ENCODE measurements at regions not wholly inside any gene's neighbourhood (a gene's known extent, or its start where the extent isn't known, plus 50 kb on each side); places are given as distances from the start of the nearest gene placed in this dataset.
"Not testable (repeated sequence)": the region's sequence is repeated elsewhere in the genome, so short reads cannot be mapped to it uniquely, and the experiment has no call there.

DNA sequence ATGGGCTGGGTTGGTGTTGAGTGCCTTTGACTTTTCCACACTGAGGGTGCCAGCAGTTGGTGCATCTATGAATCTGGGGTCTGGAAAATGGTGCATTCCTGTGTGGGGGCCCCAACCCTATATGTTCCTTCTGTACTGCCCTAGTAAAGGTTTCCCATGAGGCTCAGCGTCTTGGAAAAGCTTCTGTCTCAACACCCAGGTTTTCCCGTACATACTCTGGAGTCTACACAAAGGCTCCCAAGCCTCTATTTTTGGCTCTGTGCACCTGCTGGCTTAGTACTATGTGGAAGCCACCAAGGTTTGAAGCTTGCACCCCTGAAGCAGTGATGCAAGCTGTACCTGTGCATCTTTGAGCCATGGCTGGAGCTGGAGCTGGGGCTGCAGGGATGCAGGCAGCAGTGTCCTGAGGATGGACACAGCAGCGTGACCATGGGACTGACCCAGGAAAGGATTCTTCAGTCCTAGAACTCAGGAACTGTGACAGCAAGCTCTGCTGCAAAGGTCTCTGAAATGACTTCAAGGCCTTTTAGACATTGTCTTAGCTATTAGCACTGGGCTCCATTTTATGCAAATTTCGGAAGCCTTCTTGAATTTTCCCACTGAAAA lies 282.7 kb downstream of the POTED start:
- not testable (repeated sequence) for H3K4me3 Mint-ChIP-seq (ENCODE audit: unreplicated experiment); H3K27ac Mint-ChIP-seq (ENCODE audit: unreplicated experiment); H3K27me3 Mint-ChIP-seq (ENCODE audit: unreplicated experiment); H3K9me3 Mint-ChIP-seq (ENCODE audit: unreplicated experiment); H3K36me3 Mint-ChIP-seq (ENCODE audit: unreplicated experiment); DNase-seq; H3K4me1 Mint-ChIP-seq (ENCODE audit: low read depth, unreplicated experiment)

DNA sequence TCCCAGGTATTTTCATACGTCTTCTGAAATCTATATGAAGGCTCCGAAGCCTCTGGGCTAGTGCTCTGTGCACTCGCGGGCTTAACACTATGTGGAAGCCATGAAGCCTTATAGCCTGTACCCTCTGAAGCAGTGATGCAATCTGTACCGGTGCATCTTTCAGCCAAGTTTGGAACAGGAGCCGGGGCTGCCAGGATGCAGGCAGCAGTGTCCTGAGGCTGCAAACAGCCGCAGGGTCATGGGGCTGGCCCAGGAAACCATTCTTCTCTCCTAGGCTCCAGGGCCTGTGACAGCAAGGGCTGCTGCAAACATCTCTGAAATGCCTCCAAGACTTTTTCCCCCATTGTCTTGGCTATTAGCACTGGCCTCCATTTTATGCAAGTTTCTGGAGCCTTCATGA lies 279.6 kb downstream of the POTED start:
- H3K36me3 Mint-ChIP-seq (ENCODE audit: unreplicated experiment); DNase-seq; H3K27me3 Mint-ChIP-seq (ENCODE audit: unreplicated experiment); H3K4me3 Mint-ChIP-seq (ENCODE audit: unreplicated experiment); H3K4me1 Mint-ChIP-seq (ENCODE audit: low read depth, unreplicated experiment); H3K27ac Mint-ChIP-seq (ENCODE audit: unreplicated experiment); H3K9me3 Mint-ChIP-seq (ENCODE audit: unreplicated experiment): not testable (repeated sequence)

DNA sequence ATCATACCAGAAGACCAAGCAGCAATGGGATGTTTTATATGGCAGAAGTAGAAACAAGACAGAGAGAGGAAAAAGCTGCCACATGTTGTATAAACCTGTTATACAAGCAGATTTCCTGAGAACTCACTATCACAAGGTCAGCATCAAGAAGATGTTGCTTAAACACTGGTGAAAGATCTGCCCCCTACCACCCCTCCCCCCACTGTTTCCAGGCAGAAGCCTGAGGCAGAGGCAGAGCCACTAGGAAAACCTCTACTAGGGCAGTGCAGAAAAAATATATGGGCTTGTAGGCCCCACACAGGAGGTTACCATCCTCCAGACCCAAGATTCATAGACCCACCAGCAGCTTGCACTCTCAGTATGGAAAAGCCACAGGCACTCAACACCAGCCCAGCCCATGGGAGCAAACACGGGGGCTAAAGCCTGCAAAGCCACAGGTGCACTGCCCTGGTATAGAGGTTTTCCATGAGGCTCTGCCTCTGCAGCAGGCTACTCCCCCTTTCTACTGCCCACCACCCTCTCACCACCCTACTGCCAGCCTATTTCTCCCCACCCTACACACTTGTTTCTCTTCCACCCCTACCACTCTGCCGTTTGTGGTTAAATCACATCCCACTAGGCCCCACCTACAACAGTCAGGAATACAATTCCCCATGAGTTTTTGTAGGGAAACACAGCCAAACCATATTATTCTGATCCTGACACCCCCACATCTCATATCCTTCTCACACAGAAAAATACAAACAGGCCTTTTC lies 274.2 kb downstream of the POTED start:
- not testable (repeated sequence) for H3K4me1 Mint-ChIP-seq (ENCODE audit: low read depth, unreplicated experiment); DNase-seq; H3K9me3 Mint-ChIP-seq (ENCODE audit: unreplicated experiment)

DNA sequence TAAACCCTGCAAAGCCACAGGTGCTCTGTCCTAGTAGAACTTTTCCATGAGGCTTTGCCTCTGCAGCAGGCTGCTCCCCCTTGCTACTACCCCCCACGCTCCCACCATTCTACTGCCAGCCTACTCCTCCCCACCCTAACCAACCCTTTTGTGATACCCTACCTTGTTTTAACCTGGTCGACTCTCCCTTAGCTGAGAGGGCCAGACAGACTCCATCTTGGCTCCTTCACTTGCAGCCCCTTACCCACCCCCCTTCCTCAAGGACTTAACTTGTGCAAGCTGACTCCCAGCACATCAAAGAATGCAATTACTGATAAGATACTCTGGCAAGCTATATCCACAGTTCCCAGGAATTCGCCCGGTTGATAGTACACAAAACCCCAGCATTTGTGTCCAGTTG lies 267.9 kb downstream of the POTED start:
- H3K27me3 Mint-ChIP-seq (ENCODE audit: unreplicated experiment); DNase-seq; H3K4me1 Mint-ChIP-seq (ENCODE audit: low read depth, unreplicated experiment); H3K4me3 Mint-ChIP-seq (ENCODE audit: unreplicated experiment); H3K9me3 Mint-ChIP-seq (ENCODE audit: unreplicated experiment); H3K27ac Mint-ChIP-seq (ENCODE audit: unreplicated experiment); H3K36me3 Mint-ChIP-seq (ENCODE audit: unreplicated experiment): not testable (repeated sequence)

More for the DNA sequence above, 274.2 kb downstream of the POTED start:
- not testable (repeated sequence) for H3K36me3 Mint-ChIP-seq (ENCODE audit: unreplicated experiment); H3K4me3 Mint-ChIP-seq (ENCODE audit: unreplicated experiment); H3K27me3 Mint-ChIP-seq (ENCODE audit: unreplicated experiment); H3K27ac Mint-ChIP-seq (ENCODE audit: unreplicated experiment)

DNA sequence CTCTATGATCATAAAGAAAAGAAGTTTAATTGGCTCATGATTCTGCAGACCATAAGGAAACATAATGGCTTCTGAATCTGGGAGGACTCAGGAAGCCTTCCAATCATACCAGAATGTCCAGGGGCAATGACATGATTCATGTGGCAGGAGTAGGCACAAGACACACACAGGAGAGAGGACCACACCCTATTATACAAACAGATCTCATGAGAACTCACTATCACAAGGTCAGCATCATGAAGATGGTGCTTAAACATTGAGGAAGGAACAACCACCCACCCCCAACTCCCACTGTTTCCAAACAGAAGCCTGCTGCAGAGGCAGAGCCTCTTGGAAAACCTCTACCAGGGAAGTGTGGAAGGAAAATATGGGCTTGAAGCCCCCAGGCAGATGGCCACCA lies 267.4 kb downstream of the POTED start:
- DNase-seq; H3K4me3 Mint-ChIP-seq (ENCODE audit: unreplicated experiment); H3K4me1 Mint-ChIP-seq (ENCODE audit: low read depth, unreplicated experiment); H3K9me3 Mint-ChIP-seq (ENCODE audit: unreplicated experiment); H3K27ac Mint-ChIP-seq (ENCODE audit: unreplicated experiment); H3K27me3 Mint-ChIP-seq (ENCODE audit: unreplicated experiment); H3K36me3 Mint-ChIP-seq (ENCODE audit: unreplicated experiment): not testable (repeated sequence)

DNA sequence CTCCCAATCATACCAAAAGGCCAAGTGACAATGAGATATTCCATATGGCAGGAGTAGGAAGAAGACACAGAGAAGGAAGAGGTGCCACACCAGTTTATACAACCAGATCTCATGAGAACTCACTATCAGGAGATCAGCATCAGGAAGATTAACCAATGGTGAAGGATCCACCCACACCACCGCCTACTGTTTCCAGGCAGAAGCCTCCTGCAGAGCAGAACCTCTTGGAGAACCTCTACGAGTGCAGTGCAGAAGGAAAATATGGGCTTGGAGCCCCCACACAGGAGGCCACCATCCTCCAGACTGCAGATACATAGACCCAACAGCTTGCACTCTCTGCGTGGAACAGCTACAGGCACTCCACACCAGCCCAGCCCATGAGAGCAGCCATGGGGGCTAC lies 264.4 kb downstream of the POTED start:
- not testable (repeated sequence) for DNase-seq; H3K9me3 Mint-ChIP-seq (ENCODE audit: unreplicated experiment); H3K27me3 Mint-ChIP-seq (ENCODE audit: unreplicated experiment); H3K4me3 Mint-ChIP-seq (ENCODE audit: unreplicated experiment); H3K4me1 Mint-ChIP-seq (ENCODE audit: low read depth, unreplicated experiment); H3K27ac Mint-ChIP-seq (ENCODE audit: unreplicated experiment); H3K36me3 Mint-ChIP-seq (ENCODE audit: unreplicated experiment)

DNA sequence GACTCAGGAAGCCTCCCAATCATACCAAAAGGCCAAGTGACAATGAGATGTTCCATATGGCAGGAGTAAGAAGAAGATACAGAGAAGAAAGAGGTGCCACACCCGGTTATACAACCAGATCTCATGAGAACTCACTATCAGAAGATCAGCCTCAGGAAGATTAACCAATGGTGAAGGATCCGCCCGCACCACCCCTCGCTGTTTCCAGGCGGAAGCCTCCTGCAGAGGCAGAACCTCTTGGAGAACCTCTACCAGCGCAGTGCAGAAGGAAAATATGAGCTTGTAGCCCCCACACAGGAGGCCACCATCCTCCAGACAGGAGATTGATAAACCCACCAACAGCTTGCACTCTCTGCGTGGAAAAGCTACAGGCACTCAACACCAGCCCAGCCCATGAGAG lies 245.1 kb downstream of the POTED start:
- peaks cover 8% of the 10 kb centered on the region for H3K9me3 Mint-ChIP-seq (ENCODE audit: unreplicated experiment)

DNA sequence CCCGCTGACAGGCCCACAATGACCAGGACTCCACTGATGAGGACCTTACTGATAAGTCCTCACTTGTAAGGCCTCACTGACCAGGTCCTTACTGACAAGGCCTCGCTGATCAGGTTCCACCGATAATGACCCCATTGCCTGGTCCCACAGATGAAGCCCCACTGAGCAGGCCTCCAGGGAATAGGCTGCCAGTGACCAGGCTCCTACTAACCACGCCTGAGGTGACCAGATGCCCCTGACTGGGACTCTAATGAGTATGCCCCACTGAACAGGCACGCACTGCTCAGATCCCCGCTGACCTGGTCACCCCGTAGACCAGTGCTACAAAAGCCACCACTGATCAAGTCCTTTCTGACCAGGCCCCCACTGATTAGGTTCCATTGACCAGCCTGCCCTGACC lies 241.2 kb downstream of the POTED start:
- not testable (repeated sequence) for H3K9me3 Mint-ChIP-seq (ENCODE audit: unreplicated experiment); H3K4me1 Mint-ChIP-seq (ENCODE audit: low read depth, unreplicated experiment); H3K27ac Mint-ChIP-seq (ENCODE audit: unreplicated experiment); DNase-seq; H3K27me3 Mint-ChIP-seq (ENCODE audit: unreplicated experiment); H3K36me3 Mint-ChIP-seq (ENCODE audit: unreplicated experiment); H3K4me3 Mint-ChIP-seq (ENCODE audit: unreplicated experiment)

More for the DNA sequence above, 245.1 kb downstream of the POTED start:
- Mint-ChIP-seq H3K36me3 (ENCODE audit: unreplicated experiment) (no peaks in the 10 kb centered on the region), H3K4me3 (ENCODE audit: unreplicated experiment) (no peak overlapping the region), H3K27me3 (ENCODE audit: unreplicated experiment) (peaks cover 7% of the 10 kb centered on the region), H3K4me1 (ENCODE audit: low read depth, unreplicated experiment) (peaks cover 2% of the 10 kb centered on the region), H3K27ac (ENCODE audit: unreplicated experiment) (no peak overlapping the region)
- no peak for DNase-seq
- TF ChIP-seq, protein P1, sequence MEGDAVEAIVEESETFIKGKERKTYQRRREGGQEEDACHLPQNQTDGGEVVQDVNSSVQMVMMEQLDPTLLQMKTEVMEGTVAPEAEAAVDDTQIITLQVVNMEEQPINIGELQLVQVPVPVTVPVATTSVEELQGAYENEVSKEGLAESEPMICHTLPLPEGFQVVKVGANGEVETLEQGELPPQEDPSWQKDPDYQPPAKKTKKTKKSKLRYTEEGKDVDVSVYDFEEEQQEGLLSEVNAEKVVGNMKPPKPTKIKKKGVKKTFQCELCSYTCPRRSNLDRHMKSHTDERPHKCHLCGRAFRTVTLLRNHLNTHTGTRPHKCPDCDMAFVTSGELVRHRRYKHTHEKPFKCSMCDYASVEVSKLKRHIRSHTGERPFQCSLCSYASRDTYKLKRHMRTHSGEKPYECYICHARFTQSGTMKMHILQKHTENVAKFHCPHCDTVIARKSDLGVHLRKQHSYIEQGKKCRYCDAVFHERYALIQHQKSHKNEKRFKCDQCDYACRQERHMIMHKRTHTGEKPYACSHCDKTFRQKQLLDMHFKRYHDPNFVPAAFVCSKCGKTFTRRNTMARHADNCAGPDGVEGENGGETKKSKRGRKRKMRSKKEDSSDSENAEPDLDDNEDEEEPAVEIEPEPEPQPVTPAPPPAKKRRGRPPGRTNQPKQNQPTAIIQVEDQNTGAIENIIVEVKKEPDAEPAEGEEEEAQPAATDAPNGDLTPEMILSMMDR (IDR thresholded peaks at IDR 0.05; ENCODE audit: partially characterized antibody, unreplicated experiment), result no peak

DNA sequence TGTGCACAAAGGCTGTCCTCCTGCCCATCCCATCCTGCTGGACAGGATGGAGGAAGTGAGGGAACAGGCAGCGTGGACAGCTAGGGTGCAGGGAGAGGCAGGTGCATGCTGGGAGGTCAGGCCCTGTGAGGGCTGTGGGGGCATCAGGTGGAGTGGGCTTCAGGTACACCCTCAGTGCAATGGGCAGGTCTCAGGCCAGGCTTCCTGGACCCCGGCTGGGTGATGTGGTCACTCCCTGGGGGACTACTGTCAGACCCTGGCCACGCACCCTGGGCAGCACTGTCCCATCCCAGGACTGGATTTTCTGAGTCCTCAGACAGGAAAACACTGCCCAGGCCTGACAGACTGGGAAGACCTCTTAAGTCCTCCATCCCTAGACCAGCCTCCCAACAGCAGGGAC lies 239.9 kb downstream of the POTED start:
- DNase-seq; H3K9me3 Mint-ChIP-seq (ENCODE audit: unreplicated experiment); H3K4me3 Mint-ChIP-seq (ENCODE audit: unreplicated experiment); H3K36me3 Mint-ChIP-seq (ENCODE audit: unreplicated experiment); H3K27ac Mint-ChIP-seq (ENCODE audit: unreplicated experiment); H3K4me1 Mint-ChIP-seq (ENCODE audit: low read depth, unreplicated experiment); H3K27me3 Mint-ChIP-seq (ENCODE audit: unreplicated experiment): not testable (repeated sequence)

DNA sequence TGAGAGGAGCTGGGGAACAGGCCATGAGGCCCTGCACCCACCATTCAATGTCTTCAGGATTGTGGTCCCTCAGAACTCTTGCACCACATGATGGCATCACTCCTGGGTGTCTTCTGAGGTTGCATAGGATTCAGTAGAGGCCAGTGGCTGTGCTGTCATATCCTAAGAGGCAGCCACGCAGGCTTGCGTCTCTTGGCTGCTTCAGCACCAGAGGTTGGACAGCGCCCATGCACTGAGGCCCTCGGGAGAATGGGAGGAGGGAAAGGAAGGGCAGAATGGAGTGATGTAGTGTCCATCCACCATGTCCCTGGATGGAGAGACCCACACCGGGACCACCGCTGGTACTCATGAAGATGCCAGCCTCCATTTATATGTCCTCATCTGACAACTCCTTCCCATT lies 237.1 kb downstream of the POTED start:
- H3K27me3 Mint-ChIP-seq (ENCODE audit: unreplicated experiment); H3K4me1 Mint-ChIP-seq (ENCODE audit: low read depth, unreplicated experiment); H3K27ac Mint-ChIP-seq (ENCODE audit: unreplicated experiment); H3K9me3 Mint-ChIP-seq (ENCODE audit: unreplicated experiment); H3K4me3 Mint-ChIP-seq (ENCODE audit: unreplicated experiment); H3K36me3 Mint-ChIP-seq (ENCODE audit: unreplicated experiment); DNase-seq: not testable (repeated sequence)

DNA sequence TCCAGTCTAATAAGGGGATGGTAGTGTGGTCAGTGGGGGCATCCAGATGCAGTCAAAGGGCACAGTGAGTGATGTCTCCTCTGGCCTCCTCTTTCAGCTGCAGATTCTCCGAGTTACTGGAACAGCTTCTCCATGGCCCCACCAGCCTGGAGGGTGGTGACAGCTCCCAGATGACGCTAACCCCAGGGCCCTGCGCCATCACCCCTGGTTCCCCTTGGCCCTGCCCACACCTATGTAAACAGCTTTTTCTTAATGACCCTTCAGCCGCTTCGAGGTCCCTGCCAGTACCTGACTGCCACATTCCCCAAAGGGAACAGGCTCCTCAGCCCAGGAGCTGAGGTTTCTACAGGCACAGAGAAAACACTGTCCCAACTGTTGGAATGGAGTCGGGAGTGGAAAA lies 235.0 kb downstream of the POTED start:
- DNase-seq; H3K27me3 Mint-ChIP-seq (ENCODE audit: unreplicated experiment); H3K4me3 Mint-ChIP-seq (ENCODE audit: unreplicated experiment); H3K27ac Mint-ChIP-seq (ENCODE audit: unreplicated experiment); H3K4me1 Mint-ChIP-seq (ENCODE audit: low read depth, unreplicated experiment); H3K9me3 Mint-ChIP-seq (ENCODE audit: unreplicated experiment); H3K36me3 Mint-ChIP-seq (ENCODE audit: unreplicated experiment): not testable (repeated sequence)

DNA sequence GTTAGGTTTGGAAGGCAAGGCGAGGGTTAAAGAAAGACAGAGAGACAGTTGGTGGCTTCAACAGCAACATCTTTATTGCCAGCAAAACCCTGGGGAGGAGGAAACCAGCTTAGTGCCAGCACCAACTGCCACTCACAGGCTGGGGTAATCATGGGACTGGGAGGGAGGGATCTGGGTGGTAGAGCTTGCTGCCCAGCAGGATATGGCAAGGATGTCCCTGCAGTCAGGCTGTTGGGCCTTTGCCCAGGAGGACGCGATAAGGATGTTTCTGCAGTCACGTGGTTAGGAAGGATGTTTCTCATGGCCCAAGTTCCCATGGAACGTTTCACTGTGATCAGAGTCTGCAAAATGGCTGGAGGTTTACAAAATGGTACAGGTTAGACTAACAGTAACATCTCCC lies 233.5 kb downstream of the POTED start:
- not testable (repeated sequence) for H3K27ac Mint-ChIP-seq (ENCODE audit: unreplicated experiment); H3K36me3 Mint-ChIP-seq (ENCODE audit: unreplicated experiment); H3K4me1 Mint-ChIP-seq (ENCODE audit: low read depth, unreplicated experiment); H3K9me3 Mint-ChIP-seq (ENCODE audit: unreplicated experiment); H3K27me3 Mint-ChIP-seq (ENCODE audit: unreplicated experiment); DNase-seq; H3K4me3 Mint-ChIP-seq (ENCODE audit: unreplicated experiment)

All from glutamatergic neuron (in vitro differentiated cells).